Lung (tissue), 11 donors: ENCODE measurements at regions not wholly inside any gene's neighbourhood (a gene's known extent, or its start where the extent isn't known, plus 50 kb on each side); places are given as distances from the start of the nearest gene placed in this dataset.

ENCODE experiments used
- ATAC-seq: fragments of 200-7000 bp; cut with Tn5 transposase; one replicate; pipeline ENCODE4 v1.9.1; 2020; ENCODE audit warnings: moderate number of reproducible peaks; ENCODE audit not compliant: insufficient read depth, low FRiP score
- DNase-seq, 3 donors: peaks; one replicate each; pipeline ENCODE4 v3.0.0-alpha.2; 2013 to 2017
- H3K27ac ChIP-seq, 2 donors: one replicate each; pipeline ENCODE4 v1.5.1; 2013; ENCODE audit warnings: mild to moderate bottlenecking in 2 of 2, moderate library complexity in 2 of 2, control low read depth in 1 of 2, inconsistent platforms in 1 of 2, low read depth in 1 of 2, low read length in 1 of 2
- H3K27me3 ChIP-seq, 3 donors: one replicate each; pipeline ENCODE4 v1.5.1; 2013; ENCODE audit warnings: low read length in 2 of 3; ENCODE audit not compliant: control insufficient read depth in 3 of 3, insufficient read depth in 3 of 3
- H3K36me3 ChIP-seq, 4 donors: one replicate each; pipeline ENCODE4 v1.5.1; 2013; ENCODE audit warnings: low read length in 4 of 4, mild to moderate bottlenecking in 1 of 4, moderate library complexity in 1 of 4; ENCODE audit not compliant: control insufficient read depth in 4 of 4, insufficient read depth in 4 of 4
- H3K4me1 ChIP-seq, 5 donors: one replicate each; pipeline ENCODE4 v1.5.1; 2013; ENCODE audit warnings: low read length in 5 of 5, mild to moderate bottlenecking in 2 of 5, moderate library complexity in 1 of 5; ENCODE audit not compliant: control insufficient read depth in 5 of 5, insufficient read depth in 5 of 5
- H3K4me3 ChIP-seq: one replicate; pipeline ENCODE4 v1.5.1; 2013; ENCODE audit warnings: mild to moderate bottlenecking, control low read depth, moderate library complexity
- H3K9ac ChIP-seq, 2 donors: one replicate each; pipeline ENCODE4 v1.5.1; 2013; ENCODE audit warnings: low read length in 2 of 2, control low read depth in 1 of 2; ENCODE audit not compliant: insufficient read depth in 1 of 2
- H3K9me3 ChIP-seq, 4 donors: one replicate each; pipeline ENCODE4 v1.5.1; 2013; ENCODE audit warnings: low read length in 3 of 4, mild to moderate bottlenecking in 1 of 4, moderate library complexity in 1 of 4; ENCODE audit not compliant: control insufficient read depth in 4 of 4, insufficient read depth in 3 of 4
- CTCF ChIP-seq: IDR thresholded peaks from 2 replicates; pipeline ENCODE4 v1.5.1; 2012; ENCODE audit warnings: mild to moderate bottlenecking; ENCODE audit errors: control extremely low read depth, extremely low read depth
- WGBS, 2 donors: extraction: QIAGEN DNeasy Blood & Tissue Kit; methylation state at CpG; one replicate each; pipeline ENCODE4 v1.1.7; 2013; 5-methylcytosine and 5-hydroxymethylcytosine counted together
- donor health status: control.
- donor health status: control.
- donor health status: Bipolar disorder and iron deficiency.
- donor health status: healthy.
- donor health status: DM: yes; HTN: yes; CAD: no.

GRCh38 chr1:168473126-168473525 is 70.7 kb downstream of the XCL2 start:
- H3K27me3 ChIP-seq, result no peaks in the 10 kb centered on the region
- no peak for ATAC-seq
- H3K9ac ChIP-seq, result no peak overlapping the region
- TF ChIP-seq CTCF, result no peak
- H3K4me1 ChIP-seq, result peaks cover 0 to 6% (median 0%) of the 10 kb centered on the region in 5 donors
- H3K27ac ChIP-seq, result no peak overlapping the region
- H3K9me3 ChIP-seq, result peaks cover 0 to 6% (median 1%) of the 10 kb centered on the region in 4 donors
- no peaks in the 10 kb centered on the region for H3K36me3 ChIP-seq
- no peak overlapping the region for H3K4me3 ChIP-seq
- DNase-seq, result no peak

GRCh38 chr1:168472223-168472622 is 71.6 kb downstream of the XCL2 start:
- 74 to 87% methylated on average over 2 of the region's 2 CpGs for WGBS, 2 donors
- no peak overlapping the region for H3K4me3 ChIP-seq
- peak in 2 of 3 donors; percentile 38 to 61 for DNase-seq
- no peaks in the 10 kb centered on the region for H3K27me3 ChIP-seq
- H3K9me3 ChIP-seq, result peaks cover 0 to 6% (median 1%) of the 10 kb centered on the region in 4 donors
- H3K27ac ChIP-seq, result no peak overlapping the region
- peaks cover 0 to 7% (median 3%) of the 10 kb centered on the region in 5 donors for H3K4me1 ChIP-seq
- no peaks in the 10 kb centered on the region for H3K36me3 ChIP-seq
- no peak overlapping the region for H3K9ac ChIP-seq
- ATAC-seq, result no peak
- no peak for TF ChIP-seq CTCF

- no peaks in the 10 kb centered on the region for H3K27me3 ChIP-seq
- peaks cover 0 to 6% (median 1%) of the 10 kb centered on the region in 4 donors for H3K9me3 ChIP-seq
- H3K9ac ChIP-seq, result no peak overlapping the region
- peaks cover 0 to 10% (median 4%) of the 10 kb centered on the region in 5 donors for H3K4me1 ChIP-seq
- H3K36me3 ChIP-seq, result no peaks in the 10 kb centered on the region
- ATAC-seq, result no peak
- DNase-seq, result no peak
- TF ChIP-seq CTCF, result no peak
- WGBS, 2 donors, result 83 to 85% methylated on average over 1 of the region's 1 CpG
- H3K27ac ChIP-seq, result no peak overlapping the region
- no peak overlapping the region for H3K4me3 ChIP-seq
These were observed 72.8 kb downstream of the XCL2 start for GRCh38 chr1:168470901-168471431.

GRCh38 chr1:168469690-168470089 is 74.1 kb downstream of the XCL2 start:
- Histone ChIP-seq H3K4me3 (no peak overlapping the region), H3K9ac (no peak overlapping the region), H3K27ac (no peak overlapping the region), H3K4me1 (peaks cover 0 to 12% (median 4%) of the 10 kb centered on the region in 5 donors), H3K9me3 (peaks cover 0 to 6% (median 1%) of the 10 kb centered on the region in 4 donors), H3K36me3 (no peaks in the 10 kb centered on the region), H3K27me3 (no peaks in the 10 kb centered on the region)
- TF ChIP-seq CTCF, result no peak
- ATAC-seq, result peak; percentile 49
- WGBS, 2 donors, result 33 to 40% methylated on average over 6 of the region's 6 CpGs
- DNase-seq, result peak; percentile 45 to 65 (median 45)
